Loucy (cell line): ENCODE measurements at regions not wholly inside any gene's neighbourhood (a gene's known extent, or its start where the extent isn't known, plus 50 kb on each side); places are given as distances from the start of the nearest gene placed in this dataset.

Experiments
- H2AFZ ChIP-seq: fragments of 200-600 bp; sonication (generic); 2 replicates; pipeline ENCODE4 v1.6.0; 2016; ENCODE audit warnings: antibody characterized with exemption, mild to moderate bottlenecking, low read length, moderate library complexity
- H3F3A ChIP-seq: fragments of 200-600 bp; 2 replicates; pipeline ENCODE4 v1.6.0; 2016; ENCODE audit warnings: antibody characterized with exemption, low read depth, mild to moderate bottlenecking
- H3K27me3 ChIP-seq: fragments of 200-600 bp; sonication (generic); 2 replicates; pipeline ENCODE4 v1.6.1; 2014; ENCODE audit warnings: low read length, mild to moderate bottlenecking; ENCODE audit not compliant: insufficient read depth, poor library complexity, severe bottlenecking
- H3K36me3 ChIP-seq: fragments of 200-600 bp; sonication (generic); 2 replicates; pipeline ENCODE4 v1.6.1; 2016; ENCODE audit warnings: low read length; ENCODE audit not compliant: insufficient read depth
- H3K4me1 ChIP-seq: fragments of 200-600 bp; sonication (generic); 2 replicates; pipeline ENCODE4 v1.5.1; 2014; ENCODE audit warnings: low read length, mild to moderate bottlenecking; ENCODE audit not compliant: insufficient read depth, poor library complexity, severe bottlenecking
- H3K4me2 ChIP-seq: fragments of 200-600 bp; sonication (generic); 2 replicates; pipeline ENCODE4 v1.6.0; 2014; ENCODE audit warnings: antibody characterized with exemption, low read length, low read depth, mild to moderate bottlenecking; ENCODE audit not compliant: poor library complexity, severe bottlenecking
- H3K4me3 ChIP-seq: fragments of 200-600 bp; sonication (generic); 2 replicates; pipeline ENCODE4 v1.5.1; 2014; ENCODE audit warnings: low read length, mild to moderate bottlenecking, mixed read lengths; ENCODE audit not compliant: poor library complexity, severe bottlenecking
- H3K79me2 ChIP-seq: fragments of 200-600 bp; sonication (generic); 2 replicates; pipeline ENCODE4 v1.6.1; 2014; ENCODE audit warnings: low read length; ENCODE audit not compliant: insufficient read depth
- H3K9ac ChIP-seq: fragments of 200-600 bp; sonication (generic); 2 replicates; pipeline ENCODE4 v1.6.0; 2014; ENCODE audit warnings: mild to moderate bottlenecking, low read depth, low read length, moderate library complexity; ENCODE audit not compliant: poor library complexity, severe bottlenecking
- H3K9me2 ChIP-seq: fragments of 200-600 bp; sonication (generic); replicated peaks from 2 replicates; pipeline ENCODE4 v1.6.1; 2016; ENCODE audit warnings: low read depth, low read length, mixed read lengths
- H3K9me3 ChIP-seq: fragments of 200-600 bp; sonication (generic); 2 replicates; pipeline ENCODE4 v1.6.1; 2014; ENCODE audit warnings: mild to moderate bottlenecking, antibody characterized with exemption, low read length, low read depth; ENCODE audit not compliant: insufficient read depth
- H4K20me1 ChIP-seq: fragments of 200-600 bp; sonication (generic); 2 replicates; pipeline ENCODE4 v1.6.0; 2014; ENCODE audit warnings: antibody characterized with exemption, low read length, mild to moderate bottlenecking; ENCODE audit not compliant: insufficient read depth, poor library complexity, severe bottlenecking
- EZH2phosphoT487 ChIP-seq: fragments of 200-600 bp; IDR thresholded peaks from 2 replicates; pipeline ENCODE4 v1.6.1; 2018; ENCODE audit warnings: antibody characterized with exemption, mild to moderate bottlenecking, moderate library complexity, borderline replicate concordance
- TF ChIP-seq, protein P1 (sequence below): fragments of 200-600 bp; sonication (generic); conservative IDR thresholded peaks from 2 replicates; pipeline ENCODE4 v1.5.1; 2014; ENCODE audit warnings: mild to moderate bottlenecking, antibody characterized with exemption, low read length

- no peaks in the 10 kb centered on the region for H3K36me3 ChIP-seq
These were observed 470.1 kb upstream of the ARRDC4 start for GRCh38 chr15:97490429-97490828.

DNA sequence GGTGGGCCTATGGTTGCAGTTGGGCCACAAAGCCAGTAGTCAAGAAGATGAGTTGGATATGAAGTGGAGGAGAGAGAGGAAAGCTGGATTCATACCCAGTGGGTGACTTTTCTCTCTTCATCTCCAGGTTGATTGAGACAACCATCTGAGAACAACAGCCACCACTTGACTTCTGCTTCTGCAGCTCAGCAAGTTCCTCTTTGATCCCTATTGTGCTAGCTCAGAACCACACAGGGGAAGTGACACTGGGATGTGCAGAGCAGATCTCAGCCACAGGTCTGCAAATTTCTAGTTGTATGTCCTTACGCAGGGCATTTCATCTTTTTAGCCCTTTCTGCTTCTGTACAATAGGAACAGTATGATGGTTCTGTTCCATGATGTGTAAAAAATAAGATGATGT lies 459.2 kb upstream of the ARRDC4 start:
- Histone ChIP-seq H3K36me3 (no peaks in the 10 kb centered on the region), H3K9ac (no peak overlapping the region), H3K27me3 (no peaks in the 10 kb centered on the region), H3K4me2 (no peak overlapping the region), H3K9me2 (no peaks in the 10 kb centered on the region; the same call in 1 of the 2 replicates), H2AFZ (no peak overlapping the region), H3K9me3 (no peaks in the 10 kb centered on the region), H3K4me1 (no peaks in the 10 kb centered on the region), H4K20me1 (no peaks in the 10 kb centered on the region), H3F3A (no peaks in the 10 kb centered on the region), H3K79me2 (no peaks in the 10 kb centered on the region), H3K4me3 (no peak overlapping the region)
- no peak for TF ChIP-seq EZH2phosphoT487
- TF ChIP-seq, protein P1, sequence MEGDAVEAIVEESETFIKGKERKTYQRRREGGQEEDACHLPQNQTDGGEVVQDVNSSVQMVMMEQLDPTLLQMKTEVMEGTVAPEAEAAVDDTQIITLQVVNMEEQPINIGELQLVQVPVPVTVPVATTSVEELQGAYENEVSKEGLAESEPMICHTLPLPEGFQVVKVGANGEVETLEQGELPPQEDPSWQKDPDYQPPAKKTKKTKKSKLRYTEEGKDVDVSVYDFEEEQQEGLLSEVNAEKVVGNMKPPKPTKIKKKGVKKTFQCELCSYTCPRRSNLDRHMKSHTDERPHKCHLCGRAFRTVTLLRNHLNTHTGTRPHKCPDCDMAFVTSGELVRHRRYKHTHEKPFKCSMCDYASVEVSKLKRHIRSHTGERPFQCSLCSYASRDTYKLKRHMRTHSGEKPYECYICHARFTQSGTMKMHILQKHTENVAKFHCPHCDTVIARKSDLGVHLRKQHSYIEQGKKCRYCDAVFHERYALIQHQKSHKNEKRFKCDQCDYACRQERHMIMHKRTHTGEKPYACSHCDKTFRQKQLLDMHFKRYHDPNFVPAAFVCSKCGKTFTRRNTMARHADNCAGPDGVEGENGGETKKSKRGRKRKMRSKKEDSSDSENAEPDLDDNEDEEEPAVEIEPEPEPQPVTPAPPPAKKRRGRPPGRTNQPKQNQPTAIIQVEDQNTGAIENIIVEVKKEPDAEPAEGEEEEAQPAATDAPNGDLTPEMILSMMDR = no peak

More at GRCh38 chr15:97490429-97490828, 470.1 kb upstream of the ARRDC4 start:
- H3K9ac ChIP-seq = no peak overlapping the region
- H3K4me1 ChIP-seq = no peaks in the 10 kb centered on the region
- TF ChIP-seq, protein P1 = no peak
- TF ChIP-seq EZH2phosphoT487 = no peak
- no peaks in the 10 kb centered on the region for H3K27me3 ChIP-seq
- H3K9me3 ChIP-seq = no peaks in the 10 kb centered on the region
- no peaks in the 10 kb centered on the region for H3F3A ChIP-seq
- H3K79me2 ChIP-seq = no peaks in the 10 kb centered on the region
- no peaks in the 10 kb centered on the region for H4K20me1 ChIP-seq
- H2AFZ ChIP-seq = no peak overlapping the region
- H3K9me2 ChIP-seq = no peaks in the 10 kb centered on the region
- no peak overlapping the region for H3K4me3 ChIP-seq
- no peak overlapping the region for H3K4me2 ChIP-seq

DNA sequence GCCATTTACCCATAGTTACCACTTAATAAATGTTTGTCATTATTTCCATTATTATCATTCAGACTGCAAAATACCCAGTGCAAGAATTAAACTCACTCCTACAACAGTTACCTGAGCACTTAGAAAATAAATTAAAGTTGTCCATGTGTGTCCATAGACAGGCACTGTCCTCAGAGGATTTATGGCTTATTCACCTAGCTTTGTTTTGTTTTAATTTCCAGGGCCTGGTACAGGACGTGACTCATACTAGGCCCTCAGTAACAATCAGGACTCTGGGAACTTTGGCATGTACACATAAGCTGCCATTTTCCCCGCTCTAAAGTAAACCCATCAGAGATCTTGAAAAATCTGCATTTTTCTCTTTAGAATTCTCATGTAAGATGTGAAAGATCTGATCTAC lies 458.5 kb upstream of the ARRDC4 start:
- Histone ChIP-seq H3K4me1 (no peaks in the 10 kb centered on the region), H3K79me2 (no peaks in the 10 kb centered on the region), H3F3A (no peaks in the 10 kb centered on the region), H3K9me3 (no peaks in the 10 kb centered on the region), H3K4me3 (no peak overlapping the region), H2AFZ (no peak overlapping the region), H3K36me3 (no peaks in the 10 kb centered on the region), H3K9ac (no peak overlapping the region), H4K20me1 (no peaks in the 10 kb centered on the region), H3K27me3 (no peaks in the 10 kb centered on the region), H3K4me2 (no peak overlapping the region), H3K9me2 (no peaks in the 10 kb centered on the region; the same call in 1 of the 2 replicates)
- TF ChIP-seq, protein P1 = no peak
- TF ChIP-seq EZH2phosphoT487 = no peak
